ENCODE measurements at regions not wholly inside any gene's neighbourhood (a gene's known extent, or its start where the extent isn't known, plus 50 kb on each side); places are given as distances from the start of the nearest gene placed in this dataset.

DNA sequence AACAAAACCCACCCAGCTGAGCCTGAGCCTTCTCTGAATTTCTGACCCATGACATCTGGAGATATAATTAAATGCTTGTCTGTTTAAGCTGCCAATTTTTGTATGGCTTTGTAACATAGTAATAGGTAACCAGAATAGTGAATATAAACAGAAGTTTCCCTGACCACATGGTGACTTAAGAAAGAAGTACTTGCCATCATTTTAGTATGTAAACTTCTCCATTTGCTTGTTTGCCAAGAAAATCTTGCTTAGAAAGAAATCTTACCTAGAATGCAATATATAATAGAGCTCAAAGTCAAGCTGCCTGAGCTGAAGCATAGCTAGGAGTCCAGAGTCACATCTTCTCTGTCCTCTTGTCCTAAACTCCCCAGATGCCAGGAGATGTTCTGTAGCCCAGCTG, 117.0 kb downstream of the PCSK1 start:
- TF ChIP-seq POLR2AphosphoS5 (IDR thresholded peaks at IDR 0.05) (no peak), EP300 (IDR thresholded peaks at IDR 0.05; ENCODE audit: low read depth) (no peak), POLR2A (IDR thresholded peaks at IDR 0.05) (no peak)
- TF ChIP-seq, protein P1, sequence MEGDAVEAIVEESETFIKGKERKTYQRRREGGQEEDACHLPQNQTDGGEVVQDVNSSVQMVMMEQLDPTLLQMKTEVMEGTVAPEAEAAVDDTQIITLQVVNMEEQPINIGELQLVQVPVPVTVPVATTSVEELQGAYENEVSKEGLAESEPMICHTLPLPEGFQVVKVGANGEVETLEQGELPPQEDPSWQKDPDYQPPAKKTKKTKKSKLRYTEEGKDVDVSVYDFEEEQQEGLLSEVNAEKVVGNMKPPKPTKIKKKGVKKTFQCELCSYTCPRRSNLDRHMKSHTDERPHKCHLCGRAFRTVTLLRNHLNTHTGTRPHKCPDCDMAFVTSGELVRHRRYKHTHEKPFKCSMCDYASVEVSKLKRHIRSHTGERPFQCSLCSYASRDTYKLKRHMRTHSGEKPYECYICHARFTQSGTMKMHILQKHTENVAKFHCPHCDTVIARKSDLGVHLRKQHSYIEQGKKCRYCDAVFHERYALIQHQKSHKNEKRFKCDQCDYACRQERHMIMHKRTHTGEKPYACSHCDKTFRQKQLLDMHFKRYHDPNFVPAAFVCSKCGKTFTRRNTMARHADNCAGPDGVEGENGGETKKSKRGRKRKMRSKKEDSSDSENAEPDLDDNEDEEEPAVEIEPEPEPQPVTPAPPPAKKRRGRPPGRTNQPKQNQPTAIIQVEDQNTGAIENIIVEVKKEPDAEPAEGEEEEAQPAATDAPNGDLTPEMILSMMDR (IDR thresholded peaks at IDR 0.05), result no peak
